GM21528 (cell line): ENCODE measurements at regions not wholly inside any gene's neighbourhood (a gene's known extent, or its start where the extent isn't known, plus 50 kb on each side); places are given as distances from the start of the nearest gene placed in this dataset.
"Not testable (repeated sequence)": the region's sequence is repeated elsewhere in the genome, so short reads cannot be mapped to it uniquely, and the experiment has no call there.

Source experiments
- ATAC-seq: cut with Tn5 transposase; IDR thresholded peaks from one replicate; pipeline ENCODE4 v1.9.1; 2021; ENCODE audit warnings: mild to moderate bottlenecking, moderate library complexity; ENCODE audit not compliant: unreplicated experiment, low FRiP score

- ATAC-seq: no peak
Measured at GRCh38 chr7:113030489-113030888, 56.1 kb downstream of the GPR85 start.

- ATAC-seq: no peak
Measured at GRCh38 chr7:113026941-113027340, 59.7 kb downstream of the GPR85 start.

DNA sequence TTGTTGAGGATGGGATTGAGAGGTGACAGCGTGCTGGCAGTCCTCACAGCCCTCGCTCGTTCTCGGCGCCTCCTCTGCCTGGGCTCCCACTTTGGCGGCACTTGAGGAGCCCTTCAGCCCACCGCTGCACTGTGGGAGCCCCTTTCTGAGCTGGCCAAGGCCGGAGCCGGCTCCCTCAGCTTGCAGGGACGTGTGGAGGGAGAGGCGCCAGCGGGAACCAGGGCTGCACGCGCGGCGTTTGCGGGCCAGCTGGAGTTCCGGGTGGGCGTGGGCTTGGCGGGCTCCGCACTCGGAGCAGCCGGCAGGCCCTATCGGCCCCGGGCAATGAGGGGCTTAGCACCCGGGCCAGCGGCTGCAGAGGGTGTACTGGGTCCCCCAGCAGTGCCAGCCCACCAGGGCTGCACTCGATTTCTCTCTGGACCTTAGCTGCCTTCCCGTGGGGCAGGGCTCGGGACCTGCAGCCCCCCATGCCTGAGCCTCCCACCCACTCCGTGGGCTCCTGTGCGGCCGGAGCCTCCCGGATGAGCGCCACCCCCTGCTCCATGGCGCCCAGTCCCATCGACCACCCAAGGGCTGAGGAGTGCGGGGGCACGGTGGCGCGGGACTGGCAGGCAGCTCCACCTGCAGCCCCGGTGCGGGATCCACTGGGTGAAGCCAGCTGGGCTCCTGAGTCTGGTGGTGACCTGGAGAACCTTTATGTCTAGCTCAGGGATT lies 69.3 kb downstream of the GPR85 start:
- not testable (repeated sequence) for ATAC-seq

- no peak for ATAC-seq
Measured at GRCh38 chr7:113015034-113015645, 71.5 kb downstream of the GPR85 start.

DNA sequence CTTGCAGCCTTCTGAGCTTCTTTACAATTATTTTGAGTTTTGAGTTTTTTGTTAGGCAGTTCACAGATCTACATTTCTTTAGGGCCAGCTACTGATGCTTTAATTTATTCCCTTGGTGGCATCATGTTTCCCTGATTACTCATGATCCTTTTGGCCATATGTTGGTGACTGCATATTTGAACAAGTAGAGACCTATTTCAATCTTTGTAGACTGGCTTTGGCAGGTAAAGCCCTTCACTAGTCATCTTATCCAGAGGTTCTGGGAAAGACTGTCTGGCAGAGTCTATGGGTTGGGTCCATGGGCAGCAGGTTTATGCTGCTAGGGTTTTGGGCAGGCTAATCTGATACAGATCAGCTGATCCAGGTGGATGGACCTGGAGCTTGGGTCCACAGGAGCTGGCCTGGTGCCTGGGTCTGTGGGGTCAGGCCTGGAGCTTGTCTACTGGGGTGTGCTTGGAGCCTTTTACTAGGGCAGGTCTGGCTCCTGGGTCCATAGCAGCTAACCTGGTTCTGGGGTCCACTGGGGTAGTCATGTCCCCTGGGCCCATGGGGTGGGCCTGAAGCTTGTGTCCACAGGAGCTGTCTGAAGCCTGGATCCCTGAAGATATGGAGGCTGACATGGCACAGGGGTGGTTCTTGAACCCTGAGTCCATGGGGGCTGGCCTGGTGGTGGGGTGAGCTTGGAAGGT lies 72.7 kb downstream of the GPR85 start:
- ATAC-seq: no peak

- ATAC-seq: not testable (repeated sequence)
Measured at GRCh38 chr7:113012862-113013261, 73.8 kb downstream of the GPR85 start.

GRCh38 chr7:113010377-113010776 lies 76.2 kb downstream of the GPR85 start:
- no peak for ATAC-seq

DNA sequence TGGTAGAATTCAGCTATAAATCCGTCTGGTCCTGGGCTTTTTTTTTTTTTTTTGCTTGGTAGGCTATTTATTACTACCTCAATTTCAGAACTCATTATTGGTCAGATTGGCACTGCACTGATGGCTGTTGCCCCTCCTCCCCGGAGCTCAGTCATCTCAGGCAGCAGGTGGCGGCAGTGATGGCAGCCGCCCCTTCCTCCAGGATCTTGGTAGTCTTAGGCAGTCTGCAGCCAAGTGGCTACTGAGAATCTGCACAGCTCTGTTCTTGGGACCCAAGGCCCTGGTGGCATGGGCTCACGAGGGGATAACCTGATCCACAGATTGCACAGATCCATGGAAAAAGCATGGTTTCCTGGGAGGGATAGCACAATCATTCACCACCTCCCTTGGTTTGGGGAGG lies 77.9 kb downstream of the GPR85 start:
- no peak for ATAC-seq

GRCh38 chr7:113004726-113005454 lies 81.7 kb downstream of the GPR85 start:
- no peak for ATAC-seq

DNA sequence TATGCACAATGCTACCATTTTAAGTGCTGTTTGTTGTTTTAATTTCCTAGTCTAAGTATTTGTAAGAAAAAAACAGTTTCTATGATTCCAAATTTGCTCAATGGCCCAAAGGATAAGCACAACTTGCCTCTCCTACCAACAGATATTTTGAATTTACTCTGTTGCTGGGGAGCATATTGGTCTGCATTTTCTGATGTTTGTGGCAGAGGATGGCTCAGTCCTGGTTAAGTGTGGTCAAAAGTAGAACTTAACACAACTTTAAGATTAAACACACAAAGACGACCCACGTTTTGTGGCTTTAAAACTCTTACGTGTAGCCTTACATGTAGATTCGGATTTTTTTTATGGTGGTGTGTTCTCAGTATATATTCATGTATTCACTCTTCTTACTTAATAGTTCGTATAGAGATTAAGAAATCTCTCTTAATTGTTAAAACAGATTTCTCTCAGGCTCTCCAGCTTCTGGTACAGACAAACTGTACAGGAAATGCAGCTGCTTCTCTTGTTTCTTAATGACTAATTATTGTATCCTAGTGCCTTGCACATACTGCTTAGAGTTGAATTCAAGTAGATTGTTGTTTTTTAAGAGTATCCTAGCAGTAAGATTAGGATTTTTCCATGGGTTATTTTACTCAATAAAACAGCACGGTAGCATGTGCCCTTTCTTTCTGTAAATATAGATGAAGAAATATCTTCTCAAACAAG lies 86.2 kb downstream of the GPR85 start:
- peak; percentile 86 for ATAC-seq

DNA sequence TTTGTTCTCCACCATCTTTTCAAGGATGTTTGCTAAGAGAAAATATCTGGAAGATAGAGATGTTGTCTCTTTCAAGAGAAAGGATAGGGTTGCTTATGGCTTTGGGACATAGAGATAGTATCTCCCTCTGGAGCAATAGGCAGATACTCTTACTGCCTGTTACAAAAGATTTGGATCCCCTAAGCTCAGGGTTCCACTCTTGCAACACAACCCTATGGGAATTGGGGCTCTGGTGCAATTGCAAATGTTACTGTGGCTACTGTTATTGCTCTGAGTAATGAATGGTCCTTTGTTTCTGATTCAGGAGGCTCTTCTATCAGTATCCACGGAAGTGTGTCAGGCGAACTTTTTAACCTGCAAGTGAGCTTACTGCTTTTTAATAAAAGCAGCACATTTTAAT lies 88.8 kb downstream of the GPR85 start:
- ATAC-seq: no peak

DNA sequence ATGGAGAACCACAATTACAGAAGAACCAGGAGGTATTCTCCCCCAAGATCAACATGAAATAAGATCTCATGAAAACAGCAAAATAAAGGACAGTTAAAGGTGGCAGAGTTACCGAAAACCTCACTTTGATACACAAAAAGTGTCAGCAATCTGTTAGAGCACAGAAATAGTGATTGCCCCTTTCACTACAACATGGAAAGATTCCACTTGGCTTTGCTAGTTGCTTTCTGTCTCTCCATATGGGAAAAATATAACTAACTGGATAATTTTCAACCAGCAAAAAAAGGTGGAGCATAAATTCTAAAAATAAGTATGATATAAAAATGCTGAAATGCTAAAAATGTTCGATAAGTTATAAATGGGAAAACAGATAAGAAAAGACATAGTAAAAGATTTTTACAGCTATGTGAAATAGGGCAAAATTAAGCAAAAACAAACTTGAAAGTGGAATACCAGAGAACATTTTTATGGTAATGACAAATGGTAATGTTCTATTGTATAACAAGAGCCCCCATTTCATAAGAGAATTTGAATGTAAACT lies 90.2 kb downstream of the GPR85 start:
- no peak for ATAC-seq

DNA sequence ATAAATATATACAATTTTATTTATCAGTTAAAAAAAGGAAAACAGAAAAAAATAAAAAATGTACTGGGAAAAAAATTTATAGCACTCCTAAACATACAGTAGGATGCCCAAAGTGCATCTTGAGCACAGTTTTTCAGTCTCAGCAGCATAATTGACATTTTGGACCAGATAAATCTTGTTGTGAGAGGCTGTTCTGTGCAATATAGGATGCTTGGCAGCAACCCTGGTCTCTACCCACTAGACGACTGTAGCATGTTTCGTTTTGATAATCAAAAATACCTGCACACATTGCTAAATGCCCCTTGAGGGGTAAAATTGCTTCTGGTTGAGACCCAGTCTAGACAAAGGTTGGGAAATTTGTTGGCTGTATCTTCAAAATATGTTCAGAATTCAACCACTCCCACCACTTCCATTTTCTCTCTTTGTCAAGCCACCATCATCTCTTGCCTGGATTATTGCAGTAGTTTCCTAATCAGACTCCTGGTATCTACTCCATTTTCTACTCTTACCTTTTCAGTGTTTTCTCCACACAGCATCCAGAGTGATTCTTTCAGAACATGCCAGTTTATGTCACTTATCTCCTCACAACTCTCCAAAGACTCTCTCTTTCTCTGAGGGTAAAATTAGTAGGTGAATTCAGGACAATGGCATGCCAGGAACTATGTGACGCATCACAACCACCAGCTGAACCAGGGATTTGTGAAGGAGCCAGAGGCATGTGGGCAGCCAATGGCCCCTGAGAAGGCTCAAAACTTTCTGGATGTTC lies 91.4 kb downstream of the GPR85 start:
- no peak for ATAC-seq

GRCh38 chr7:112994656-112995055 lies 92.0 kb downstream of the GPR85 start:
- no peak for ATAC-seq

DNA sequence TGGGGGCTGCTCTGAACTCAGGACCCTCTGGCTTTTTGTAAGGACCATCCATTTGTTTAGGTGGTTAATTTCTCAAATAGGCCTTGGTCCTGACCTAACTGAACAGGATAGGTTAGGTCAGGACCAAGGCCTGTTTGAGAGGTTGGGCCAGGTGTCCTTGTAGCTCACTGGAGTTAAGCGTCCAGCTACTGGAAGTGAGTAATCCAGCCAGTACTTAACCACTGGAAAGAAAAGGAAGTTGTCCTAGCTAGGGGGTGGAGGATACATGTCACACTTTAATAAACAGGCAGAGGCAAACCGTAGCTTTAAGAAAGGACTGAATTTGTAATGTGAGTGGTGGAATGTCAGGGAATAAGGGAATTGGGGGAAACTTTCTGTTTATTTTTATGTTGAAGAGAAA lies 96.0 kb downstream of the GPR85 start:
- ATAC-seq: no peak

DNA sequence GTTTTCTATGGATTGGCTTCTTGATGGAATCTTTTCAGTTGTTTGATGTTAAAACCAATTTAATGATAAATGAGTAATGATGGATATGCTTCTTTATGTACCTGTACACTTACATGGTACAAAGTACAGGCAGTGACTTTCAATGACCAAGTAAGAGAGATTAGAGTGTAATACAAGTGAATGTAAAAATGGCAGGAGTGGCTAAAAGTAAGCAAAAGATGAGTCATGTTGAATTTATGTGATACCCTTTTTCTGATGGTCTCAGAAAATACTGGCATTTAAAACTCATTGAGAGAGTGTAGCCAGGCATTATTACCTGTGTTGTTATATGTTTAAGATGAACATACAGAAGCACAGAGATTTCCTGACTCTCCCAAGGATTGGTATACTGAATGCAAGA lies 97.1 kb downstream of the GPR85 start:
- ATAC-seq: no peak

DNA sequence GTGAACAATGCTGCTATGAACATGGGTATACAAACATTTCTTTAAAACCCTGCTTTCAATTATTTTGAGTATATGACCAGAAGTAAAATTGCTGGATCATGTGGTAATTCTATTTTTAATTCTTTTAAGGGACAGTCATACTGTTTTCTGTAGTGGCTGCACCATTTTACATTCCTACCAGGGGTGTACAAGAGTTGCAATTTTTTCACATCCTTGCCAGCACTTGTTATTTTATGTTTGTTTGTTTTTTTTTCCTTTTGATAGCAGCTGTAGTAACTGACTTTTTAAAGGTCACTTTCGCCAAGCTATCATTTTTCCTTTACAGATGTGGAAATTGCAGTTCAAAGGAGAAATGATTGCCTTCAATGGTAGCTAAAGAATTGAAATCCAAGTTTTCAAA lies 99.5 kb downstream of the GPR85 start:
- ATAC-seq: no peak

GRCh38 chr7:112986256-112987031 lies 100.2 kb downstream of the GPR85 start:
- no peak for ATAC-seq
